HUES48 (cell line): ENCODE measurements at regions not wholly inside any gene's neighbourhood (a gene's known extent, or its start where the extent isn't known, plus 50 kb on each side); places are given as distances from the start of the nearest gene placed in this dataset.

Experiments used
- H3K27ac ChIP-seq: one replicate; pipeline ENCODE4 v1.7.0; 2013; ENCODE audit warnings: low read depth, low read length, inconsistent platforms
- H3K27me3 ChIP-seq: 2 replicates; pipeline ENCODE4 v1.6.1; 2013; ENCODE audit warnings: mild to moderate bottlenecking, low read length; ENCODE audit not compliant: control insufficient read depth, insufficient read depth
- H3K36me3 ChIP-seq: 2 replicates; pipeline ENCODE4 v1.6.1; 2013; ENCODE audit warnings: low read length; ENCODE audit not compliant: control insufficient read depth, insufficient read depth
- H3K4me1 ChIP-seq: 2 replicates; pipeline ENCODE4 v1.6.1; 2013; ENCODE audit warnings: mild to moderate bottlenecking, low read length; ENCODE audit not compliant: control insufficient read depth, insufficient read depth
- H3K4me3 ChIP-seq: 2 replicates; pipeline ENCODE4 v1.5.1; 2013; ENCODE audit warnings: mild to moderate bottlenecking, low read depth, low read length
- H3K9ac ChIP-seq: 2 replicates; pipeline ENCODE4 v1.6.1; 2013; ENCODE audit warnings: mild to moderate bottlenecking, low read depth, low read length, moderate library complexity
- H3K9me3 ChIP-seq: 2 replicates; pipeline ENCODE4 v1.6.1; 2013; ENCODE audit warnings: low read length; ENCODE audit not compliant: control insufficient read depth, insufficient read depth

GRCh38 chr16:85369741-85370528 is 243.2 kb upstream of the GSE1 start:
- Histone ChIP-seq H3K27me3 (peaks cover 7% of the 10 kb centered on the region), H3K27ac (no peak overlapping the region), H3K9ac (no peak overlapping the region)

DNA sequence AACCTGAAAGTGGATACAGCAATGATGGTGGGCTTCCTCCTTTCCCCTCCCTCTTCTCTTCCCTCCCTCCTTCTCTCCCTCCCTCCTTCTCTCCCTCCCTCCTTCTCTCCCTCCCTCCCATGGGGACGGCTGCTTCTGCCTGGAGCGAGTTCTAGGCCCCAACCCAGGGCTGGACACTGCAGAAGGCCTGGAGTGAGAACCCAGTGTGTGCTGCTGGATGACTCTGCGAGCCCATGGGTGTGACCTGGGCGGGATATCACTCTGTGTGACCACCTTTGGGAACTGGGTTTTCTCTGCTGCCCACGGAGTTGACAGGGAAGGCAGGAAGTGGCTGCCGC is 242.6 kb upstream of the GSE1 start:
- no peak overlapping the region for H3K4me3 ChIP-seq
- peaks cover 5% of the 10 kb centered on the region for H3K27me3 ChIP-seq
- H3K27ac ChIP-seq = no peak overlapping the region
- peaks cover 12% of the 10 kb centered on the region for H3K4me1 ChIP-seq
- H3K9ac ChIP-seq = no peak overlapping the region
- H3K9me3 ChIP-seq = no peaks in the 10 kb centered on the region
- no peaks in the 10 kb centered on the region for H3K36me3 ChIP-seq

More at GRCh38 chr16:85369741-85370528, 243.2 kb upstream of the GSE1 start:
- peaks cover 16% of the 10 kb centered on the region for H3K4me1 ChIP-seq
- no peaks in the 10 kb centered on the region for H3K9me3 ChIP-seq
- H3K36me3 ChIP-seq = no peaks in the 10 kb centered on the region
- no peak overlapping the region for H3K4me3 ChIP-seq

GRCh38 chr16:85370881-85371651 is 242.1 kb upstream of the GSE1 start:
- no peak overlapping the region for H3K27ac ChIP-seq

GRCh38 chr16:85371948-85372347 is 241.2 kb upstream of the GSE1 start:
- Histone ChIP-seq H3K9ac (no peak overlapping the region), H3K4me3 (no peak overlapping the region), H3K27ac (no peak overlapping the region), H3K27me3 (no peaks in the 10 kb centered on the region; the same call in 1 of the 2 replicates), H3K36me3 (no peaks in the 10 kb centered on the region), H3K4me1 (no peaks in the 10 kb centered on the region; the same call in 1 of the 2 replicates), H3K9me3 (no peaks in the 10 kb centered on the region)

More at GRCh38 chr16:85370881-85371651, 242.1 kb upstream of the GSE1 start:
- Histone ChIP-seq H3K9ac (no peak overlapping the region), H3K36me3 (no peaks in the 10 kb centered on the region), H3K9me3 (no peaks in the 10 kb centered on the region), H3K27me3 (no peaks in the 10 kb centered on the region; the same call in none of the 2 replicates), H3K4me1 (peaks cover 7% of the 10 kb centered on the region), H3K4me3 (no peak overlapping the region)

DNA sequence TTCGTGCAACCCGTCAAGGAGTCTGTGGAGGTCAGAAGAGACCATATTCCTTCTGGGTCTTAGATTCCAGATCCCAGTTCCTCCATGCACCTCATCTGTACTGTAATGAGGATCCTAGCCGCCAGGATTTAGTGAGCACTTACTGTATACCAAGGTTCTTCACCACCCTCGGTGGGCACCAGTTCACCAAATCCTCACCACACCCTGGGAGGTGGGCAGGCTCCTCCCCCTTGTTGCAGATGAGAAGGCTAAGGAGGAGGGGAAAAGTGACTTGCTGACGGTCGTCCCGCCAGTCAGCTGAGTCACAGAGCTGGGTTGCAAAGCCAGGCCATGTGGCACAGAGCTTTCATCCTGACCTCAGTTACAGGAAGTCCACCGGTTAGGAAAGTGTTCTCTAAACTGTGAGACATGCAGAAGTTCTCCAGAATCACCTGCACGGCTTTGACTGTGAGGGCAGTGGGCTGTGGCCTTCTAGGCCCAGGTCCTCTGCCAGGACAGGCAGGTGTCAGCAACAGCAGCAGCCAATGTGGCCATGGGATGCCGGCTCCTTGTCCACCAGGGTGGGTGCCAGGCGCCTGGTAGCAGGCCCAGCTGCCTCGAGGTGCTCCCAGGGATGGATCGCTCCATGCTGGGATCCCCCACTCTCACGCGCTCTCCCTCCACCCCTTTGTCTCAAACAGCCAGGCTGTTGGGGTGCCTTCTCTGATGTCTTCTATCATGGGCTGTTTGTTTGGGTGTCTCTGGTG is 240.3 kb upstream of the GSE1 start:
- Histone ChIP-seq H3K4me3 (no peak overlapping the region), H3K36me3 (no peaks in the 10 kb centered on the region), H3K9me3 (no peaks in the 10 kb centered on the region), H3K9ac (no peak overlapping the region), H3K27ac (no peak overlapping the region), H3K27me3 (no peaks in the 10 kb centered on the region), H3K4me1 (no peaks in the 10 kb centered on the region; the same call in 1 of the 2 replicates)

- H3K9me3 ChIP-seq = no peaks in the 10 kb centered on the region
- no peak overlapping the region for H3K27ac ChIP-seq
- H3K9ac ChIP-seq = no peak overlapping the region
- no peaks in the 10 kb centered on the region for H3K27me3 ChIP-seq
- no peaks in the 10 kb centered on the region for H3K36me3 ChIP-seq
- no peak overlapping the region for H3K4me3 ChIP-seq
- no peaks in the 10 kb centered on the region; the same call in 1 of the 2 replicates for H3K4me1 ChIP-seq
These were observed 239.2 kb upstream of the GSE1 start for GRCh38 chr16:85373741-85374570.

GRCh38 chr16:85374571-85374872 is 238.6 kb upstream of the GSE1 start:
- no peak overlapping the region for H3K4me3 ChIP-seq
- H3K9ac ChIP-seq = no peak overlapping the region
- no peaks in the 10 kb centered on the region for H3K9me3 ChIP-seq
- no peaks in the 10 kb centered on the region for H3K36me3 ChIP-seq
- H3K27ac ChIP-seq = no peak overlapping the region
- H3K4me1 ChIP-seq = no peaks in the 10 kb centered on the region; the same call in 1 of the 2 replicates
- no peaks in the 10 kb centered on the region for H3K27me3 ChIP-seq

DNA sequence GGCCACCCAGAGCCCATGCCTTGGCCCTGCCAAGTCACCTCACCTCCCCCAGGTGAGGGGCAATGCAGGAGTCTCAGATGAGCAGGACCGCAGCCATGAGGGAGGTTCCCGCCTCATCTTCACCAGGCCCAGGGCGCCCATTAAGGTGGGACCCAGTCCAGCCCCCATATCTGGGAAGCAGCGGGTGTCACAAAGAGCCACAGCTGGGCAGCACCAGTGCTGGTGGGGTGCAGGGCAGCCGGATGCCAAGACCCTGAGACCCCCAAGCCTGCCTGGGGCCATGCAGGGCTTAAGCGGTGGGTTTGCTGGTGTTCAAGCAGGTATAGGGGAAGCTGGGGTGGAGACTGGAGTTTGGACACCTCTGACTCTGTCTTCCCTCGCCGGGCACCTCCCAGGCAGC is 237.8 kb upstream of the GSE1 start:
- H3K27ac ChIP-seq = no peak overlapping the region
- H3K36me3 ChIP-seq = no peaks in the 10 kb centered on the region
- H3K27me3 ChIP-seq = no peaks in the 10 kb centered on the region
- no peaks in the 10 kb centered on the region; the same call in 1 of the 2 replicates for H3K4me1 ChIP-seq
- H3K4me3 ChIP-seq = no peak overlapping the region
- no peaks in the 10 kb centered on the region for H3K9me3 ChIP-seq
- H3K9ac ChIP-seq = no peak overlapping the region

GRCh38 chr16:85376292-85377095 is 236.6 kb upstream of the GSE1 start:
- Histone ChIP-seq H3K27me3 (no peaks in the 10 kb centered on the region), H3K36me3 (no peaks in the 10 kb centered on the region), H3K9me3 (no peaks in the 10 kb centered on the region), H3K27ac (no peak overlapping the region), H3K4me3 (no peak overlapping the region), H3K9ac (no peak overlapping the region), H3K4me1 (no peaks in the 10 kb centered on the region)
